GM18909 (cell line): ENCODE measurements at regions not wholly inside any gene's neighbourhood (a gene's known extent, or its start where the extent isn't known, plus 50 kb on each side); places are given as distances from the start of the nearest gene placed in this dataset.
"Not testable (repeated sequence)": the region's sequence is repeated elsewhere in the genome, so short reads cannot be mapped to it uniquely, and the experiment has no call there.

ENCODE experiments used
- ATAC-seq: cut with Tn5 transposase; IDR thresholded peaks from one replicate; pipeline ENCODE4 v1.9.1; 2021; ENCODE audit warnings: mild to moderate bottlenecking; ENCODE audit not compliant: unreplicated experiment, poor library complexity

GRCh38 chr3:39558775-39559306, 91.4 kb downstream of the MOBP start:
- no peak for ATAC-seq

GRCh38 chr3:39559543-39559942, 92.1 kb downstream of the MOBP start:
- ATAC-seq = no peak

GRCh38 chr3:39568508-39568907, 101.0 kb downstream of the MOBP start:
- ATAC-seq = no peak

- no peak for ATAC-seq
Observed at GRCh38 chr3:39569095-39569494, 101.6 kb downstream of the MOBP start.

- ATAC-seq = no peak
Observed at GRCh38 chr3:39573392-39573791, 105.9 kb downstream of the MOBP start.

GRCh38 chr3:39577541-39577940, 110.1 kb downstream of the MOBP start:
- ATAC-seq = no peak

GRCh38 chr3:39586215-39586614, 118.7 kb downstream of the MOBP start:
- not testable (repeated sequence) for ATAC-seq

- no peak for ATAC-seq
Observed at GRCh38 chr3:39587113-39587512, 119.6 kb downstream of the MOBP start.

- no peak for ATAC-seq
Observed at GRCh38 chr3:39590806-39591205, 123.3 kb downstream of the MOBP start.

GRCh38 chr3:39592311-39593050, 125.0 kb downstream of the MOBP start:
- ATAC-seq = no peak

- no peak for ATAC-seq
Observed at GRCh38 chr3:39593341-39593740, 125.9 kb downstream of the MOBP start.

- no peak for ATAC-seq
Observed at GRCh38 chr3:39601241-39601640, 133.8 kb downstream of the MOBP start.

GRCh38 chr3:39605837-39606236, 138.4 kb downstream of the MOBP start:
- no peak for ATAC-seq

- no peak for ATAC-seq
Observed at GRCh38 chr3:39626198-39626597, 158.7 kb downstream of the MOBP start.

- no peak for ATAC-seq
Observed at GRCh38 chr3:39631136-39631535, 163.7 kb downstream of the MOBP start.

GRCh38 chr3:39637807-39638206, 170.3 kb downstream of the MOBP start:
- no peak for ATAC-seq

GRCh38 chr3:39638301-39638700, 170.8 kb downstream of the MOBP start:
- ATAC-seq = no peak

- ATAC-seq = no peak
Observed at GRCh38 chr3:39639344-39640236, 169.8 kb upstream of the MYRIP start.

- ATAC-seq = no peak
Observed at GRCh38 chr3:39641274-39641673, 168.1 kb upstream of the MYRIP start.

- no peak for ATAC-seq
Observed at GRCh38 chr3:39644176-39644575, 165.2 kb upstream of the MYRIP start.

GRCh38 chr3:39651256-39651655, 158.2 kb upstream of the MYRIP start:
- ATAC-seq = not testable (repeated sequence)
